ENCODE measurements at regions not wholly inside any gene's neighbourhood (a gene's known extent, or its start where the extent isn't known, plus 50 kb on each side); places are given as distances from the start of the nearest gene placed in this dataset.
"Not testable (repeated sequence)": the region's sequence is repeated elsewhere in the genome, so short reads cannot be mapped to it uniquely, and the experiment has no call there.

- intact Hi-C loops (cut with DNase I), result not testable (repeated sequence)
These were observed 1549.3 kb upstream of the USP9Y start for GRCh38 chrY:11151724-11152123.

GRCh38 chrY:11156100-11156499 lies 1544.9 kb upstream of the USP9Y start:
- intact Hi-C loops (cut with DNase I); DNase-seq: not testable (repeated sequence)

More at GRCh38 chrY:11151724-11152123, 1549.3 kb upstream of the USP9Y start:
- peak in 2 of 10 donors; percentile 12 to 48 for DNase-seq

- intact Hi-C loops (cut with DNase I); DNase-seq: not testable (repeated sequence)
These were observed 1544.2 kb upstream of the USP9Y start for GRCh38 chrY:11156846-11157245.

GRCh38 chrY:11177033-11177432 lies 1524.0 kb upstream of the USP9Y start:
- peak in 2 of 10 donors; percentile 50 to 76 for DNase-seq
- intact Hi-C loops (cut with DNase I), result not testable (repeated sequence)

GRCh38 chrY:11201133-11201532 lies 1499.9 kb upstream of the USP9Y start:
- intact Hi-C loops (cut with DNase I), result not testable (repeated sequence)

GRCh38 chrY:11214851-11215250 lies 1486.2 kb upstream of the USP9Y start:
- intact Hi-C loops (cut with DNase I), result not testable (repeated sequence)
- DNase-seq, result peak in 2 of 10 donors; percentile 2 to 22

More at GRCh38 chrY:11201133-11201532, 1499.9 kb upstream of the USP9Y start:
- peak in 1 of 10 donors; percentile 1 for DNase-seq

All from posterior cingulate gyrus (tissue), 11 donors.